GM19043 (cell line): ENCODE measurements at regions not wholly inside any gene's neighbourhood (a gene's known extent, or its start where the extent isn't known, plus 50 kb on each side); places are given as distances from the start of the nearest gene placed in this dataset.

Experiments
- ATAC-seq: cut with Tn5 transposase; IDR thresholded peaks from one replicate; pipeline ENCODE4 v1.9.1; 2021; ENCODE audit warnings: low read depth; ENCODE audit not compliant: unreplicated experiment

- ATAC-seq = no peak
These were observed 88.4 kb upstream of the PROX1 start for GRCh38 chr1:213899413-213899812.

GRCh38 chr1:213905344-213905743, 82.4 kb upstream of the PROX1 start:
- no peak for ATAC-seq

- ATAC-seq = no peak
These were observed 79.3 kb upstream of the PROX1 start for GRCh38 chr1:213908521-213908920.

- no peak for ATAC-seq
These were observed 73.4 kb upstream of the PROX1 start for GRCh38 chr1:213914392-213914791.

- ATAC-seq = no peak
These were observed 66.5 kb upstream of the PROX1 start for GRCh38 chr1:213921311-213921710.

GRCh38 chr1:213921712-213922111, 66.1 kb upstream of the PROX1 start:
- no peak for ATAC-seq

- no peak for ATAC-seq
These were observed 62.1 kb upstream of the PROX1 start for GRCh38 chr1:213925531-213926182.

- no peak for ATAC-seq
These were observed 59.9 kb upstream of the PROX1 start for GRCh38 chr1:213927846-213928245.

- ATAC-seq = no peak
These were observed 58.4 kb upstream of the PROX1 start for GRCh38 chr1:213929398-213929797.

- no peak for ATAC-seq
These were observed 55.9 kb upstream of the PROX1 start for GRCh38 chr1:213931836-213932235.

- no peak for ATAC-seq
These were observed 54.4 kb upstream of the PROX1 start for GRCh38 chr1:213933336-213933735.

GRCh38 chr1:213934649-213935048, 53.1 kb upstream of the PROX1 start:
- ATAC-seq = no peak

- ATAC-seq = no peak
These were observed 51.2 kb upstream of the PROX1 start for GRCh38 chr1:213936571-213936970.
